NCI-H2171 (cell line): ENCODE measurements at regions not wholly inside any gene's neighbourhood (a gene's known extent, or its start where the extent isn't known, plus 50 kb on each side); places are given as distances from the start of the nearest gene placed in this dataset.
"Not testable (repeated sequence)": the region's sequence is repeated elsewhere in the genome, so short reads cannot be mapped to it uniquely, and the experiment has no call there.

Source experiments
- DNase-seq: peaks from one replicate; lab custom pipeline; 2025; lab: John Stamatoyannopoulos, UW

DNA sequence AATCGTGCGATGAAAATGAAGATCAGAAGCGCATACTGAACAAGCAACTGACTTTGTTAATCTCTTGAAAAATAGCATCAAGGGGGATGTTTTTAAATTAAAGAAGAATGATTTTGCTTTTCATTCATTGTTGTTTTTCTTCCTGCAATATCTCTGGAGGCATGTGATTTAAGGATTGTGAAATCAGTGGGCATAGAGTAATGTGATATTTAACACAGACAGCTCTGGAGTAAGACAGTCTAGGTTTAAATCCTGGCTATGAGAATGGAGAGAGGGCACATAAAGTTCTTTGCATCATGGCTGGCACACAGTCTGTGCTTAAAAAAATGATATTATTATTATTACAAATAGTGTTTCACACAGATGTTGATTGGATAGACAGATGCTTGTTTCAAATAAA lies 243.1 kb upstream of the NBEA start:
- DNase-seq, result no peak

DNA sequence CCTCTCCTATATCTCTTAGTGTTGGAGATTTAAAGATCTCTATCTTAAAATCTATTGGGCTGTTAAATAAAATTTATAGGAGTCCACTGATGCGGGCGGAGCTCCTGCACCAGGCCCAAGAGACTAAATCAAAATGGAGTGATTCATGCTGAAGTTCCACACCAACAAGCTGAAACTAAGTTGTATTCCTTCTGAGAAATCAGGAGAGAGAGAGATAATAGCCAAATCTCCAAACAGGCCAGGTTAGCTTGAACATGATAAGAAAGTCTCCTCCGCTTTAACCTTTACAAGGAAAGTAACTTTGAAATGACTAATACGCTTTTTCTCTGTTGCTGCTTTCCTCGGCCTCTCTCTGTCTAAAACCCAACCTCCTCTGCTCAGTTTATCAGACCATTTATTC lies 241.9 kb upstream of the NBEA start:
- DNase-seq, result no peak

DNA sequence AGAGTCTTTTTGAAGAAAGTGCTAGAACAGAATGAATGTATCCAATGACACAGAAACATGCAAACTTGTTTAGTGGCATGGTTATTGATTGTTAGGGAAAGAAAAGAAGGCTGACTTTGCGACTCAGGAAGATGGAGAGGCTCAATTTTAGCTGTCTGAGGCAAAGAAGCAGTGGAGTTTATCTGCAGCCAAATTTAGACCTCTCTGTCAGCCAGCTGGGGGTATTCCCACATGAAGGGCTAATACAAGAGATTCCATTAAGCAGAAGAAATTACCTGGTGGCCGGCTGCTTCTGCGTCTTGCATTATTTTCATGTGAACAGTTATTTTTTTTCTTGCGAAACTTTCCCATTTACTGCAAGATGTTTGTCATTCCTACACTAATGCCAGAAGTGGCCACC lies 240.2 kb upstream of the NBEA start:
- no peak for DNase-seq

DNA sequence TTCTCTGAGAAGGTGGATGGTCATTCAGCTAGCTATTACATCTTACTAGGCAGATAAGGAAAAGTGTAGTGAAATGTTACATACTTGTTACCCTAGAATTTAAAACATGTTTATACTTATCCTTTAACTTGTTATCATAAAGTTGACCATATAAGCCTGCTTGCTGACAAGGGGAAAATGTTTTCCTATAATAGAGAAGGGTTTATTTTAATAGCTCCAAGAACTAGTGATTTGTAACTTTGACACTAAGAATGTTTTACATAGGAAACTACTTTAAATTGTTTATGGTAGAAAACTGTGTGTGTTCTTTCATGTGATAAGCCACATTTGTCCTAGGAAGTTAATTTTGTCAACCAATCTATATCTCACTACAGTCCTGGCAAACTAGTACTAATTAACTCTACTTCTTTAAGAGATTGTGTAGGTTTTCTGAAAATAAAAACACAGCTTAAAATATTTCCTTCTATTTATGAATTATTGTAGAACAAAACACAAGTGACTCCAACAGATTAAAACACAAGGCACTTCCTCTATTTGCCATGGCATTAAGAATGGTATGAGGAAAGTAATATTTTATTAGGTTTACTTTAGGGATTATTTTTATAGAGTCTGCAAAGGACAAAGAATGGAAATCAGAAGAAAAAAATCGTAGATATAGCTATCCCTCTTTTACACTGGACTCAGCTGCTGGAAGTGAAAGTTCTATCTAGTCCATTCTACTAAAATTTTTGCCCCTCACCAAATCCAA lies 233.3 kb upstream of the NBEA start:
- no peak for DNase-seq

DNA sequence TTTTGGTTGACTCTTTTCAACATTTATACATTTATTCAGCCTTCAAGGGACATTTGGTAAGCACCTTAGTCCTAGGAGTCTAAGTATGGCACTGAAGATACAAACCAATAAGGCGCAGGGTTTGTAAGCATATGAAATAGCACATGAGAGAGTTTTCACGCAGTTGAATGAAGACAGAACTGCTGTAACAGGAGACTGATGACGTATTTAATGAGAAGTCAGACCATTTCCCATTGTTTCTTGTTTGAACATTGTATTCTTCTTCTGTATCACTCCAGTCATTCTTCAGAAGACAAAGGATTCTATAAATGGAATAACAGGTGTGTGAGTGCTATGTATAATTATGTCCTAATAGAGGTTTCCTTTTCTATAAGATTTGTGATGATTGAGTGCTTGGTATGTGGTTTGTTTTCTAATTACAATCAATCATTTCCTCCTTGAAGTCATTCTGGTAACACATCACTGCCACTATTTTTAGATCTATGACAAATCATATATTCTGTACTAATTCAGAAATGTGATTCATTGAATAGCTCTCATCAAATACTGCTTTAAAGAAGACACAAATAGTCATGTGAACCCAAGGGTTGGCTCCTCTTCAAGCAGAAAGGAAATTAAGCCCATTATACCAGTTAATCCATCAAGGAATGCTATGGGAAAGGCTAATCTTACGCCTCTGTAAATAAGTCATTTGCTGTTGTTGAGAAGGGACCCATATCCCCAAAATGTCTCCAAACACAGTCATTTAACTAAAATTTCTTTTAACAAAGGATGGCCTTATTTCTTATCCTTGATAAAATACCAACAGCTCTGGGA lies 222.8 kb upstream of the NBEA start:
- no peak for DNase-seq

DNA sequence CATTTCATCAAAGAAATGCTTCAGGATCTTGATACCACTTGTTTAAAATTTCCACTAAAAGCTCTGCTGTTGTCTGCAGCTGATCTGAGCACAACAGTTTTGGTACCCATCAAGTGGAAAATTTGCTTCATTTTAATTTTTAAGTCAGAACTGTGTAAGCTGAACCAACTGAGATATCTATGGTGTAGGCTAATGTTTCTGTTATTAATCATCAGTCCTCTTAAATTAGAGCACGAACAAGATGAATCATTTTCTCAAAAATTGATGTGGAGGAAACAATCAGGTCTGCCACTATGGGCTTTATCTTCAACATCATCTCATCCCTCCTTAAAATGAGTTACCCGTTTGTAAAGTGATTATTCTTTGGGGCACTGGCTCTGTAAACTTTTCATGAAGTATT lies 221.5 kb upstream of the NBEA start:
- DNase-seq, result no peak

DNA sequence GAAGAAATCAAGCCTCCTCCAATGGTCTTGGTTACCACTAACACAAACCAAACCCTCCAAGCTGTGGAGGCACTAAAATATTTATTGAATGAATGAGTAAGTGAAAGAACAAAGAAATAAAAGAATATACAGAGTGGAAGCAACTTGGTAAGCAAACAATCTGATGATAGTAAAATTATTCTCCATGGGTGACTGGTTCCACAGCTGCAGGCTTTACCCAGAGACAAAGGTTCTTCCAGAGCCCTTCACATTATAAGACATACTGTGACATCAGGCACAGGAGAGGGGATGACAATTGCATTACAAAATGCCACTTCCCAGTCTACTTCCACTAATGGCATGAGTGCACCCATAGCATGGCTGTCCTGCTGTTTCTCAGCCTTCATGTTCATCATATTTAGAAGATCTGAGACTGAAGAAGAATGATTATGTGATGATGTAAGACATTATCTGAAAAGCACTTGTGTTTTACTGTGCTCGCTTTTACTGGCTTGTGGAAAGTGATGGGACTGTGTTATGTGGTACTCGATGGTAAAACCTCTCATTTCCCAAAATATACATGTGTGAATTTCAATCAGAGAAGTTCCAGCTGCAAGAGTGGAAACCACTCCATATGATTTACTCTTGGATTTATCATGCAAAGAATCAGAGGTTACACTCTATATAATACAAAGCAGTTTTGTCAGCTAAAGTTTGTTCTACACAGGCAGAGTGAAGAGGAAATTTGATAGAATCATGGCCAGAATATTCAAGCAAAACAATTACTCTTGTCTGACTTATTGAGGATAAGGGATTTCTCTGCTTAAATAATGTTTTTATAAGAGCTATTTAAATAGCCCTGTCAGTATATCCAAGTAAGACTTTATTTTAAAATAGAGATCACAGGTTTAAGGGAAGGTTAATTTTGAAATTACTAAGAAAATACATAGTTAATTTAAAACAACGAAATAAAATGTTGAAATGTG lies 220.2 kb upstream of the NBEA start:
- no peak for DNase-seq

DNA sequence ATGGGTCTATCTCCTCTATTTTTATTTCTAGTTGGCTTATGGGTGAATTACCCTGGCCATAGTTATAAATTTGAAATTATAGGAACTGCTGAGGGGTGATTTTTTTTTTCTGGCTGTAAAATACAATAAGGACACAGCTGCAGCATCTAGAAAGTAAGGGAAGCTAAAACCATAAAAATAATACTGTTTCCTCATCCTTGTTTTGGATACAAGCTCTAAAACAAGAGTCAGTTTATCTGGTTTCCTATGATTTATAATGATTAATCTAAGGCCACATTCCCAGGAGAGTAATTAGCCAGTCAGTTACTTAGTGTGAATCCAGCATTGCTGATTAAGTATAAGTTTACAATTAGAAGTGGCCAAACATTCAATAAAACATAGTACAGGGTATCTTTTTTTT lies 219.1 kb upstream of the NBEA start:
- DNase-seq, result no peak

DNA sequence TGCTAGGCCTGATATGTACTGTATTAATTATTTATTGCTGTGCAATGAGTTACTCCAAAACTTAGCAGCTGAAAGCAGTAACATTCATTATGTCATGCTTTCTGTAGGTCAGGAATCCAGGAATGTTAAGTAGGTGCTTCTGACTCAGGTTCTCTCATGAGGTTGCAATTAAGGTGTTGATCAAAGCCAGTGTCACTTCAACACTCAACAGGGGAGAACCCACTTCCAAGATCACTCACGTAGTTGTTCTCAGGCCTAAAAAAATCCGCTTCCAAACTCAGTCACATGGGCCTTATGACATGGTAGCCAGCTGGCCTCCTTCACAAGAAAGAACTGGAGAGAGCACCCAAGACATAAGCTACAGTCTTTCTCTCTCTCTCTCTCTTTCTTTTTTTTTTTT lies 211.1 kb upstream of the NBEA start:
- no peak for DNase-seq

DNA sequence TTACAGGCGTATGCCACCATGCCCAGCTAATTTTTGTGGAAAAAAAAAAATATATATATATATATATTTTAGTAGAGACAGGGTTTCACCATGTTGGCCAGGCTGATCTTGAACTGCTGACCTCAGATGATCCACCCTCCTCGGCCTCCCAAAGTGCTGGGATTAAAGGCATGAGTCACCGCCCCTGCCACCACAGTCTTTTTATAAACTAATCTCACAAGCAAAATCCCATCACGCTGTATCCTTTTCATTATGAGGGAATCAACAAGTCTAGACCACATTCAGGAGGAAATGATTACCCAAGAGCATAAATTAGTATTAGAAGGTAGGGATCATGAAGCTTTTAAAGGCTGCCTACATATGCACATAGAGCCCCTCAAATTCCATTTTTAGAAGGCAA lies 210.6 kb upstream of the NBEA start:
- DNase-seq, result no peak

DNA sequence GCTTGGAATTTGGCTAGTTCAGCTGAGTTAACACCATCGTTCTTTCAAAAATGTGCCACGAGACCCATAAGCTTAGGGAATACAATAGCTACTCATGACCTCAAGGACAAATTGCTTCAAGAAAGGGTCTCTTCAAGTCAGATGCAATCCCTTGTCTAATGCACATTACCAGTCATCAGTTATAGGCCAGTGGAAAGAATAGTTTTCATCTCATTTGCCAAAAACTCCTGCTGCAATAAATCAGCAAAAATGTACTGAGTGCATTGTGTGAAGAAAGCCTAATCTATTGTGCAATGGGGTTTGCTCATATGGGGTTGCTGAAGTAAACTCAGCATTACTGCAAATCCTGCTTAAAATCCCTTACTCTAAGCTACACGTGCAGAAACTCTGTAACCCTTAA lies 208.3 kb upstream of the NBEA start:
- DNase-seq, result no peak

DNA sequence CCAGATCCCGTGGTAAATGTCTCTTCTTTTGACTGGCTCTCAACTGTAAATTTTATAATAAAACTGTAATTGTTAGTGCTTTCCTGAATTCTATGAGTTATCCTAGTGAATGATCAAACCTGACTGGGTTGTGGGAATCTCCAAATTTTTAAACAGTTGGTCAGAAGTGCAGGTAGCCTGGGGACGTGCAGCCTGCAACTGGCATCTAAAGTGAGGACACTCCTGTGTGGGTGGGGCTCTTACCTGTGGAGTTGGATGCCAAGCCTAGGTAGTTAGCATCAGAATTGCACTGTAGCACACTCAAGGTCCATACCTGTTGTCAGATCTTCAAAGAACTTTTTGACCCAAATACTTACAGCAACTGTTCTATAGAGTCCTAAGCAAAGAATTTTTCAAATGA lies 207.1 kb upstream of the NBEA start:
- no peak for DNase-seq

DNA sequence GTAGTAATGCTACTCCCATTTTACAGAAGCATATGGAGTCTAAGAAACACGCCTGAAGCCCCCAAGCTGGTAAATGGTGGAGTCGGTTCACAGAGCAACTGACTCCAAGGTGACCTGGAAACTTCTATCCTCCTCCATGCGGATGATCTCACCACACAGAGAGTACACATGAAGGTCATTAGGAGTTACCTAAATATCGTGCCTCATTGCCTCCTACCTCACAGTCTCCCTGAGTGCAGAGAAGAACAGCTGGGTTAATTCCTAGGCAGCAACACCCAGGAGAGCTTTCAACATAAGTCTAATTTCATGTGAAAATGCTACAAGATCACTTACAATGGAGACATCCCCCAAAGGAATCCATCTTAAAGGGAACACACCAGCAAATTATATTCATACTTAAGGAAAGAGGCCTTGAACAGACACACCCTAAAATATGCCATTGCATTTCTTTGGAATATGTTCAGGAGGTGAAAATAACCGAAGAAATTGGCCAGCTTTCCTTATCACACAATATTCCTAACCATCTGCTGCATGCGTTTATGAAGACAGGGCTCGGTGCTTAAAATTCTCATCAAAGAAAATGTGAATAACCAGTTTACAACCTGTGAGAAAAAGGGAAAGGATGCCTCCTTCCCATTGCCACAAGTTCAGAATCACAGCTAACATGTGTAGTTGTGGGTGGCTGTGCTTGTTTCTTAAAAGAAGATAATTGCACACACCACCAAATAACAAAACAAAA lies 203.6 kb upstream of the NBEA start:
- peak; percentile 2 for DNase-seq

DNA sequence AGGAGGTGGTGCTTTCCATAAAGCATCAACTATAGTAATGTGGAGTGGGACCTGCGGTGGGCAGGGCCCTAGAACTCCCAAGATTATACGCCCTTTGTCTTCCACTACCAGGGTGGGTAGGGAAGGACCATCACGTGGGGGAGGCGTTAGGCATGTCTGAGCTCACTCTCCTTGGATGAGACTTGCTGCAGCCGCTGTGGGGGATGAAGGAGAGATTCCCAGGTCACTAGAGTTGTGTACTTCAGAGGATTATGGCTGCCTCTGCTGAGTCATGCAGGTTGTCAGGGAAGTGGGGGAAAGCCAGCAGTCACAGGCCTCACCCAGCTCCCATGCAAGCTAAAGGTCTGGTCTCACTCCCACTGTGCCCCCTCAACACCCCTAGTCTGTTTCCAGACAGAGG lies 195.0 kb upstream of the NBEA start:
- DNase-seq, result not testable (repeated sequence)

DNA sequence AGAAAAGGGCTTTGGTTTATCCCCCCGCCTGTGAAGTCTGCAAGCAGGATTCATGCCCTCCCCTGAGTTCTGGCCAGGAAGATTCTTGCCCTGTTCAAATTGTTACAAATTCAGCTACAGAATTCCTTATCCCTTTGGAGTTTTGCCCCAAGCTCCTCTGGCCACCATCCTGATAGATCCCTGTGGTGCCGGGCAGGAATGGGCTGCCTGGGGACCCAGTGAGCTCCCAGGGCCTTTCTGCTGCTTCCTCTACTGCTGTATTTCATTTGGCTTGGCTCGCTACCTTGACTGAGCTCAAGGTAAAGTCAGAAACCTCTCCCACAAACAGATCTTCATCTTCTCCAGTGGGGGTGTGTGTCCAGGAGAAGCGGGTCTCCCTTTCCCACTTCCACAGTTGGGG lies 194.6 kb upstream of the NBEA start:
- DNase-seq, result no peak

DNA sequence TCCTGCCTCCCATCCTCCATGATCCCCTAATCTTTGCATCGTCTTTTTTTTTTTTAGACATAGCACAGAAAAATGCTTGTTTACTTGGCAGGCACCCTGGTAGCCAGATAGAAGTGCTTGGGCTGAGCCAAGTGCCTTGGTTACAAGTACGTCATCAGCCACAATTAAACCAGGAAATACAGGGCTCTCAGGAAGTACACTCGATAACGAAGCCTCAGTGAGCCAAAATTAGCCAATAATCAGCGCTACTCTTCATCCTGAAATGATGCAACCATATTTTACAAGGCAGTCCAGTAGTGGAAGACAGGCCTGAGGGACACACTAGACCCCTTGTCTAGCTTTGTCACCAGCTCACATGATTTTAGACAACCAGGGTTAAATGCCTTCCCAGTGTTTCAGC lies 194.0 kb upstream of the NBEA start:
- DNase-seq, result no peak

DNA sequence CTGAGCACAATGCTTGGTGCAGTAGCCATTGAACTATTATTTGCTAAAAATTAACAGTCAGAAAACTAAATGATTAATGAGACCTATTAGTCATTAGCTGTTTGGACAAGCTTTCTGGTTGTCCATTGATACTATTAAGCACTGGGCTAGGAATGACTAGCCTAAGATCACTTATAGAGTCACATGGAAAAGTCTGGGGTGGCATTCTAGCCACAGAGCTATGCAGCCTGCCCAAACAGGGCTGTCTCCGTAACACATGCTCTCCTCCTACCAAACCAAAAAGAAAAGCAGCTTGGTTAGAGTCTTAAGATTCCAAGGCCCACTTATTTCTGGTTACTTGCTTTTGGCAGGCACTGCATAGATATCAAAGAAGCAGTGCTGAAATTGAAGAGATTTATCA lies 193.5 kb upstream of the NBEA start:
- no peak for DNase-seq

DNA sequence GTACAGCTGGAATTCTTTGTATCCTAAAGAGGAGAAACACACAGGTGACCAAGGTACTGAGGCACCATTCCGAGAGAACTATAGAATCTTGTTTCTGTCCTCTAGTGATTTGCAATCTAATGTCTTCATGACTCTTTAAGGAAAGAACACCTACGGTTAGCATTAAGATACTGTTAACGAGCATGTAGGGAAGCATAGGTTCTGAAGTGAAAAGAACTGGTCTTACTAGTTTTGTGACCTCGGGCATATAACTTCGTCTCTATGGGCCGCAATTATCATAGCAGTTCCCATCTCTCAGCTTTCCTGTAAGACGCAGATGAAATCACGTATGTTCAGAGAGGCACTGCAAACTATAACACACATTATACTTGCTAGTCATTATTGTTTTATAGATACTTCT lies 193.0 kb upstream of the NBEA start:
- DNase-seq, result no peak

DNA sequence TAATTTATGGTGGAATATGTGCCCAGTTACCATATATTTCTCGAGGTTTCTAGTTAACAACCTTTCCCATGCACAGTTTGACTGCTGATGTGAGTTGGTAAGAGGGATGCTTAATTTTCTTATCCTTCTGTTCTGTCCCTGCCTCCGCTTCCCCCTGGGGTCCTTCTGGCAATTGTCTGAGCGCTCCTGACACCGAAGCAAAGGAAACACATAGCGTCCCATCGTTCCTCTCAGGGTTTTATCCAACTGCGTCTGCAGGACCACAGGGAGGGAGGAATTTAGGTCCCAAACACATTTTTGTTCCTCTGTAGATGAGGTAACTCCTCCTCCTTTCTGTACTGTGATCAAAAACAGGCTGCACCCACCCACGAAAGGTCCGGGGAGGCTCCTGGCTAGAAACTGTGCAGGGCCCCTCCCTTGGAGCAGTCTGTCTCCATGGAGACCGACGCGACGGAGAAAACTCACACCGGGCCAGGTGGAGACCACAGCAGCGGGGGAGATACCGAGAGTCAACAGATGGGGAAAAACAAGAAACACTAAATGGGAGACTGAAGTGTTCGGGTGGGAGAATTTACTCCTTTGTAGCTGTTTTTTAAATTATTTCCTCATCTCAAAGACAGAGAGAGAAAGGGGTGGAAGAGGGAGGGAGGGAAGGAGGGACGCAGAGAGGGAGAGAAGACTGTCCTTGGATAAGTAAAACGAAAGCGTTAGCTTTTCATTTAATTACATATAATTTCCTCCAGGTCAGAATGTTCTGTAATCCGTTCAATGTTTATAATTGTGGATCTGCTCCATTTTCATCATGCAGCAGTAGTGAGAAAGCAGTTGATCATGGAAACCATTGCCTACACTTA lies 191.8 kb upstream of the NBEA start:
- peak; percentile 54 for DNase-seq

DNA sequence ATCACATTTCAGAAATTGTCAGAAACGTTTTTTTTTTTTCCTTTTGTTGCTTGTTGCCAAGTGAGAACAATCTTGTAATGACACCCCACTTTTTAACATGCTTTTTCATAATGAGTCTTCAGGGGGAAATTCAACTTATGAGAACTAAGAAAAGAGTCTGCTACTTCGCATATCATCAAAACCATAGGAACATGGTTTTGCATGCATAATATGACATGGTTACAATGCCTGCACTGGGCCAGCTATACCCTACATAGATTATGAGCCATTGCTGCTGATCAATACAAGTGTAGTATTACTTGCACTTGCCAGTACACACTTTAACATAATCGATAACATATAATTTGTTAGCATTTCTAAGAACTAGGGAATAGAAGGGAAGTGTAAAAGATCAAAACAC lies 191.0 kb upstream of the NBEA start:
- DNase-seq, result no peak

DNA sequence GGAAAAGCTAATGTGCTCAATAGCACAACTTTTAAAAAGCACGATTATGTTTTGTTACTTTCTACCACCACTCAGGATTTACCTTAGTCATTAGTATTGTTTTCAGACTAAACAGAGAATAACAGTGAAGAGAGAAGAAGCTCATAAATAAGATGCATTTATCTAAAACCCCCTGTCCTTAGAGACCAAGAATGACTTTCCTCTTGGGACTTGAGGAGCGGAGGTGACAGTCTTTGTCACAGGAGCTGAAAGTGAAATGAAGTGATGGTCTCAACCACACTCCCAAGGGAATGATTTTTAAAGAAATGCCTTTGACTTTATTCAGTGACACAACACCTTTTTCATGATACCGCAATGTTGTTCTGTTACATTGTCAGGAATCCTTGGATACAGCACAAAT lies 190.6 kb upstream of the NBEA start:
- no peak for DNase-seq
